MM.1S (cell line): ENCODE measurements at regions not wholly inside any gene's neighbourhood (a gene's known extent, or its start where the extent isn't known, plus 50 kb on each side); places are given as distances from the start of the nearest gene placed in this dataset.

Experiments used
- DNase-seq: peaks from one replicate; pipeline ENCODE4 v3.0.0-alpha.2; 2015
- H2AFZ ChIP-seq: fragments of 300-600 bp; sonication (generic); 2 replicates; pipeline ENCODE4 v1.6.0; 2016; ENCODE audit warnings: antibody characterized with exemption, low read length
- H3F3A ChIP-seq: fragments of 300-600 bp; sonication (generic); 2 replicates; pipeline ENCODE4 v1.6.1; 2016; ENCODE audit warnings: mild to moderate bottlenecking, antibody characterized with exemption, low read length, moderate library complexity, mixed read lengths; ENCODE audit not compliant: insufficient read depth
- H3K27ac ChIP-seq: fragments of 300-600 bp; sonication (generic); 2 replicates; pipeline ENCODE4 v1.5.1; 2016; ENCODE audit warnings: mild to moderate bottlenecking, low read length
- H3K27me3 ChIP-seq: fragments of 300-600 bp; sonication (generic); replicated peaks from 2 replicates; pipeline ENCODE4 v1.6.0; 2016; ENCODE audit warnings: low read length; ENCODE audit not compliant: insufficient read depth
- H3K36me3 ChIP-seq: fragments of 300-600 bp; sonication (generic); replicated peaks from 2 replicates; pipeline ENCODE4 v1.6.1; 2016; ENCODE audit warnings: mild to moderate bottlenecking, low read length, mixed read lengths; ENCODE audit not compliant: insufficient read depth
- H3K4me1 ChIP-seq: fragments of 300-600 bp; sonication (generic); 2 replicates; pipeline ENCODE4 v1.6.1; 2016; ENCODE audit warnings: low read length, mixed read lengths
- H3K4me2 ChIP-seq: fragments of 300-600 bp; sonication (generic); 2 replicates; pipeline ENCODE4 v1.6.0; 2016; ENCODE audit warnings: low read depth, low read length
- H3K4me3 ChIP-seq: fragments of 300-600 bp; sonication (generic); 2 replicates; pipeline ENCODE4 v1.5.1; 2016; ENCODE audit warnings: low read length, mixed read lengths
- H3K79me2 ChIP-seq: fragments of 300-600 bp; sonication (generic); 2 replicates; pipeline ENCODE4 v1.6.1; 2016; ENCODE audit warnings: mixed run types, low read length, mixed read lengths
- H3K9ac ChIP-seq: fragments of 300-600 bp; sonication (generic); 2 replicates; pipeline ENCODE4 v1.6.1; 2016; ENCODE audit warnings: low read length, mixed read lengths
- H3K9me2 ChIP-seq: fragments of 300-600 bp; sonication (generic); replicated peaks from 2 replicates; pipeline ENCODE4 v1.6.1; 2016; ENCODE audit warnings: mild to moderate bottlenecking, low read length, mixed read lengths; ENCODE audit not compliant: insufficient read depth
- H3K9me3 ChIP-seq: fragments of 300-600 bp; sonication (generic); replicated peaks from 2 replicates; pipeline ENCODE4 v1.6.1; 2016; ENCODE audit warnings: mild to moderate bottlenecking, low read length, mixed read lengths; ENCODE audit not compliant: insufficient read depth
- H4K20me1 ChIP-seq: fragments of 300-600 bp; sonication (generic); 2 replicates; pipeline ENCODE4 v1.6.1; 2016; ENCODE audit warnings: mild to moderate bottlenecking, low read length, moderate library complexity, mixed read lengths; ENCODE audit not compliant: insufficient read depth
- EZH2 ChIP-seq: fragments of 300-600 bp; sonication (generic); optimal IDR thresholded peaks from 2 replicates; pipeline ENCODE3; 2017; ENCODE audit warnings: low read depth, mild to moderate bottlenecking, antibody characterized with exemption, low read length, mixed read lengths
- EZH2phosphoT487 ChIP-seq: fragments of 300-600 bp; sonication (generic); IDR thresholded peaks from 2 replicates; pipeline ENCODE4 v1.6.1; 2018; ENCODE audit warnings: antibody characterized with exemption, low read length
- TF ChIP-seq, protein P1 (sequence below): fragments of 300-600 bp; sonication (generic); IDR thresholded peaks from 2 replicates; pipeline ENCODE4 v1.5.1; 2016; ENCODE audit warnings: antibody characterized with exemption, low read length, mixed read lengths

DNA sequence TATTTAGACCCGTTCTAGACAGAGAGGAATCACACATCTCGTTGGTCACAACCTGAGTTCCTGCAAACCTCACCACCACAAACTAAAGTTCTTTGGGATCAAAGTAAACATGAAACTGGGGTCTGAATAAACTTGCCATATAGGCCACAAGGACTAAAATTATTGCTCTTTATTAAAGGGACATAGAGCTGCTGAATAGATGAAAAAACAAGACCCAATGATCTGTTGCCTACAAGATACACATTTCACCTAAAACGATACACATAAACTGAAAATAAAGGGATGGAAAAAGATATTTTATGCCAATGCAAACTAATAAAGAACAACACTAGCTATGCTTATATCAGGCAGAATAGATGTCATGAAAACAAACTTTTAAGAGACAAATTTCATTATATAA is 623.0 kb downstream of the TBC1D32 start:
- Histone ChIP-seq H3F3A (no peaks in the 10 kb centered on the region), H3K27me3 (no peaks in the 10 kb centered on the region), H3K9me3 (no peaks in the 10 kb centered on the region), H3K4me1 (no peaks in the 10 kb centered on the region), H3K4me3 (no peak overlapping the region), H3K27ac (no peak overlapping the region), H3K4me2 (no peak overlapping the region), H3K79me2 (no peaks in the 10 kb centered on the region), H3K36me3 (no peaks in the 10 kb centered on the region), H2AFZ (no peak overlapping the region), H3K9ac (no peak overlapping the region), H3K9me2 (no peaks in the 10 kb centered on the region), H4K20me1 (no peaks in the 10 kb centered on the region)
- TF ChIP-seq EZH2phosphoT487 (no peak), EZH2 (no peak)
- TF ChIP-seq, protein P1, sequence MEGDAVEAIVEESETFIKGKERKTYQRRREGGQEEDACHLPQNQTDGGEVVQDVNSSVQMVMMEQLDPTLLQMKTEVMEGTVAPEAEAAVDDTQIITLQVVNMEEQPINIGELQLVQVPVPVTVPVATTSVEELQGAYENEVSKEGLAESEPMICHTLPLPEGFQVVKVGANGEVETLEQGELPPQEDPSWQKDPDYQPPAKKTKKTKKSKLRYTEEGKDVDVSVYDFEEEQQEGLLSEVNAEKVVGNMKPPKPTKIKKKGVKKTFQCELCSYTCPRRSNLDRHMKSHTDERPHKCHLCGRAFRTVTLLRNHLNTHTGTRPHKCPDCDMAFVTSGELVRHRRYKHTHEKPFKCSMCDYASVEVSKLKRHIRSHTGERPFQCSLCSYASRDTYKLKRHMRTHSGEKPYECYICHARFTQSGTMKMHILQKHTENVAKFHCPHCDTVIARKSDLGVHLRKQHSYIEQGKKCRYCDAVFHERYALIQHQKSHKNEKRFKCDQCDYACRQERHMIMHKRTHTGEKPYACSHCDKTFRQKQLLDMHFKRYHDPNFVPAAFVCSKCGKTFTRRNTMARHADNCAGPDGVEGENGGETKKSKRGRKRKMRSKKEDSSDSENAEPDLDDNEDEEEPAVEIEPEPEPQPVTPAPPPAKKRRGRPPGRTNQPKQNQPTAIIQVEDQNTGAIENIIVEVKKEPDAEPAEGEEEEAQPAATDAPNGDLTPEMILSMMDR = no peak
- DNase-seq = no peak

DNA sequence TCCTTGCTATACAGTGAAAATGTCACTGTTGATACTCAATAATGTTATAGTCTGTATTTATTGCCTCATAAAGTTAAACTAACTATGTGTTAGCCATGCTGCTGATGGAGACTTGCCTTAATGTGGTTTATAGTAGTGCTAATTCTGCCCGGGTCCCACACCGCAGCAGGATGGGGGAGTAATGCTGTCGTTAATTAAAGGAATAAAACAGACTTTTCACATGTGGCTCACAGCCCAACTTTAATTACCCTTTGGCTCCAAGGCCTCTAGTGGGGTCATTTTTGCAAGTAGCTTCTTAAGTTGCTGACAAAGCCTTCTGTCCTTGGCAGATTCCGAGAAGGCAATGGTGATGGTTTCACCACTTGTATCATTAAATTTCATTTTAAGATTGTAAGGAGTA is 634.3 kb downstream of the TBC1D32 start:
- no peaks in the 10 kb centered on the region for H3K9me3 ChIP-seq
- H3K9ac ChIP-seq = no peak overlapping the region
- H2AFZ ChIP-seq = no peak overlapping the region
- no peaks in the 10 kb centered on the region for H4K20me1 ChIP-seq
- H3K4me3 ChIP-seq = no peak overlapping the region
- TF ChIP-seq, protein P1 = no peak
- TF ChIP-seq EZH2phosphoT487 (no peak), EZH2 (no peak)
- no peaks in the 10 kb centered on the region for H3F3A ChIP-seq
- H3K79me2 ChIP-seq = no peaks in the 10 kb centered on the region
- no peaks in the 10 kb centered on the region for H3K4me1 ChIP-seq
- H3K36me3 ChIP-seq = no peaks in the 10 kb centered on the region
- H3K9me2 ChIP-seq = no peaks in the 10 kb centered on the region
- no peaks in the 10 kb centered on the region for H3K27me3 ChIP-seq
- no peak overlapping the region for H3K4me2 ChIP-seq
- no peak for DNase-seq
- no peak overlapping the region for H3K27ac ChIP-seq

DNA sequence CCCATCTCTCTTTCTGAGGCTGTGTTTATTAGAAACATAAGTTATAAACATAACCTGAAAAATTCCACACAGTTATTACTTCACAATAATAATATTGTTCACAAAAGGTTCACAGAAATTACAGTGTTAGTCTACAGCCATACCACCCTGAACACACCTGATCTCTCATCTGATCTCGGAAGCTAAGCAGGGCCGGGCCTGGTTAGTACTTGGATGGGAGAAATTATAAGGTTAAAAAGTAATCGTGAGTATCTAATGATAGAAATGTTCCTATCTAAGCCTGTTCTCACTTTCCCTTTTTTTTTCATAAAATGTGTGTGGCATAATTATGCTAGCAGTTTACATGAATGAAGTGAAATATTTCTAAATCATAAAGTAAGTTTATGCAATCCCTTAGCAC is 647.8 kb downstream of the TBC1D32 start:
- no peak overlapping the region for H3K4me2 ChIP-seq
- no peak overlapping the region for H3K9ac ChIP-seq
- TF ChIP-seq EZH2 = no peak
- TF ChIP-seq EZH2phosphoT487 = no peak
- TF ChIP-seq, protein P1 = no peak
- no peaks in the 10 kb centered on the region for H3F3A ChIP-seq
- H3K27me3 ChIP-seq = no peaks in the 10 kb centered on the region
- no peak for DNase-seq
- H3K79me2 ChIP-seq = no peaks in the 10 kb centered on the region
- no peaks in the 10 kb centered on the region for H3K9me3 ChIP-seq
- H2AFZ ChIP-seq = no peak overlapping the region
- H3K9me2 ChIP-seq = no peaks in the 10 kb centered on the region
- H3K4me1 ChIP-seq = no peaks in the 10 kb centered on the region
- H3K4me3 ChIP-seq = no peak overlapping the region
- H3K27ac ChIP-seq = no peak overlapping the region
- H4K20me1 ChIP-seq = no peaks in the 10 kb centered on the region
- H3K36me3 ChIP-seq = no peaks in the 10 kb centered on the region
